Kidney (tissue), 13 donors: ENCODE measurements at regions not wholly inside any gene's neighbourhood (a gene's known extent, or its start where the extent isn't known, plus 50 kb on each side); places are given as distances from the start of the nearest gene placed in this dataset.

ENCODE experiments used
- DNase-seq, 5 donors: peaks; one replicate each; pipeline ENCODE4 v3.0.0-alpha.2; 2013 to 2020
- FAIRE-seq: peaks from 2 replicates; lab custom pipeline; 2012; peaks lifted over from hg19 to GRCh38; lab: Jason Lieb, UNC
- H3K27ac ChIP-seq, 2 donors: one replicate each; pipeline ENCODE4 v1.7.0; 2013; ENCODE audit warnings: low read depth in 2 of 2, low read length in 2 of 2, inconsistent platforms in 1 of 2
- H3K27me3 ChIP-seq: one replicate; pipeline ENCODE4 v1.7.1; 2013; ENCODE audit warnings: low read length, inconsistent platforms; ENCODE audit not compliant: control insufficient read depth, insufficient read depth
- H3K36me3 ChIP-seq, 3 donors: one replicate each; pipeline versions ENCODE4 v1.7.0 to v1.7.1; 2013; ENCODE audit warnings: low read length in 3 of 3, control low read depth in 1 of 3, inconsistent platforms in 1 of 3; ENCODE audit not compliant: insufficient read depth in 3 of 3, control insufficient read depth in 2 of 3
- H3K4me1 ChIP-seq, 3 donors: one replicate each; pipeline versions ENCODE4 v1.7.0 to v1.7.1; 2013; ENCODE audit warnings: low read length in 3 of 3, inconsistent platforms in 1 of 3, low read depth in 1 of 3; ENCODE audit not compliant: control insufficient read depth in 2 of 3, insufficient read depth in 2 of 3
- H3K4me3 ChIP-seq, 3 donors: one replicate each; pipeline versions ENCODE4 v1.7.0 to v1.8.1; 2013; ENCODE audit warnings: low read length in 3 of 3, control low read depth in 1 of 3, inconsistent platforms in 1 of 3
- H3K9ac ChIP-seq, 3 donors: one replicate each; pipeline versions ENCODE4 v1.7.0 to v1.7.1; 2013; ENCODE audit warnings: low read length in 3 of 3, control low read depth in 1 of 3, inconsistent platforms in 1 of 3
- H3K9me3 ChIP-seq, 3 donors: one replicate each; pipeline versions ENCODE4 v1.7.0 to v1.7.1; 2013; ENCODE audit warnings: low read length in 3 of 3, control low read depth in 1 of 3, inconsistent platforms in 1 of 3; ENCODE audit not compliant: control insufficient read depth in 2 of 3, insufficient read depth in 1 of 3
- CTCF ChIP-seq: IDR thresholded peaks from 3 replicates; pipeline ENCODE4 v1.5.1; 2012; ENCODE audit warnings: mild to moderate bottlenecking, moderate library complexity, borderline replicate concordance; ENCODE audit not compliant: insufficient read depth; ENCODE audit errors: extremely low read depth
- intact Hi-C: fragments of 100-400 bp; cut with DNase I; formaldehyde crosslinking; loops from one replicate; pipeline ENCODE4 v1.11.1; 2022
- donor health status: control.
- donor health status: control.
- donor health status: control.
- donor health status: control.
- donor health status: control.
- donor health status: DM: yes; HTN: yes; CAD: no.
- donor health status: Normal renal cell carcinoma (clear cell type).

GRCh38 chr17:11047228-11047627, 193.8 kb upstream of the SHISA6 start:
- no peak overlapping the region for H3K4me3 ChIP-seq
- no peaks in the 10 kb centered on the region for H3K36me3 ChIP-seq
- no peaks in the 10 kb centered on the region for H3K4me1 ChIP-seq
- H3K27me3 ChIP-seq: no peaks in the 10 kb centered on the region
- no peak for DNase-seq
- H3K9ac ChIP-seq: no peak overlapping the region
- FAIRE-seq: no peak
- no peaks in the 10 kb centered on the region for H3K9me3 ChIP-seq
- intact Hi-C loops: no loop called here
- no peak for TF ChIP-seq CTCF
- no peak overlapping the region for H3K27ac ChIP-seq

- no peak overlapping the region for H3K4me3 ChIP-seq
- intact Hi-C loops: no loop called here
- no peak for TF ChIP-seq CTCF
- DNase-seq: no peak
- no peaks in the 10 kb centered on the region for H3K36me3 ChIP-seq
- no peaks in the 10 kb centered on the region for H3K4me1 ChIP-seq
- no peak overlapping the region for H3K27ac ChIP-seq
- H3K9me3 ChIP-seq: peaks cover 0 to 4% (median 0%) of the 10 kb centered on the region in 3 donors
- no peak overlapping the region for H3K9ac ChIP-seq
- FAIRE-seq: no peak
- H3K27me3 ChIP-seq: no peaks in the 10 kb centered on the region
Observed at GRCh38 chr17:11039342-11039741, 201.5 kb upstream of the PIRT start.

- no peak for TF ChIP-seq CTCF
- H3K4me3 ChIP-seq: no peak overlapping the region
- no peaks in the 10 kb centered on the region for H3K27me3 ChIP-seq
- H3K4me1 ChIP-seq: no peaks in the 10 kb centered on the region
- intact Hi-C loops: no loop called here
- H3K9me3 ChIP-seq: no peaks in the 10 kb centered on the region
- no peak overlapping the region for H3K9ac ChIP-seq
- DNase-seq: no peak
- FAIRE-seq: no peak
- no peak overlapping the region for H3K27ac ChIP-seq
- no peaks in the 10 kb centered on the region for H3K36me3 ChIP-seq
Observed at GRCh38 chr17:11035681-11036080, 197.8 kb upstream of the PIRT start.

GRCh38 chr17:11031787-11032186, 193.9 kb upstream of the PIRT start:
- Histone ChIP-seq H3K36me3 (no peaks in the 10 kb centered on the region), H3K27ac (no peak overlapping the region), H3K9ac (no peak overlapping the region), H3K27me3 (no peaks in the 10 kb centered on the region), H3K9me3 (no peaks in the 10 kb centered on the region), H3K4me3 (no peak overlapping the region), H3K4me1 (no peaks in the 10 kb centered on the region)
- TF ChIP-seq CTCF: no peak
- FAIRE-seq: no peak
- intact Hi-C loops: no loop called here
- DNase-seq: no peak
